Left lobe of liver (tissue), 2 donors: ENCODE measurements at regions not wholly inside any gene's neighbourhood (a gene's known extent, or its start where the extent isn't known, plus 50 kb on each side); places are given as distances from the start of the nearest gene placed in this dataset.
"Not testable (repeated sequence)": the region's sequence is repeated elsewhere in the genome, so short reads cannot be mapped to it uniquely, and the experiment has no call there.

Source experiments
- ATAC-seq: fragments of 200-7000 bp; cut with Tn5 transposase; one replicate; pipeline ENCODE4 v1.9.1; 2020; ENCODE audit warnings: mild to moderate bottlenecking, moderate library complexity
- DNase-seq: peaks from one replicate; pipeline ENCODE4 v3.0.0-alpha.2; 2020; ENCODE audit warnings: low spot score
- donor health status: DM: no; HTN: no; CAD: no; lungs with moderate emphysema.
- donor health status: DM: no; HTN: yes; CAD: no.

GRCh38 chr15:98312913-98313312 lies 335.4 kb upstream of the IGF1R start:
- ATAC-seq = no peak
- no peak for DNase-seq

DNA sequence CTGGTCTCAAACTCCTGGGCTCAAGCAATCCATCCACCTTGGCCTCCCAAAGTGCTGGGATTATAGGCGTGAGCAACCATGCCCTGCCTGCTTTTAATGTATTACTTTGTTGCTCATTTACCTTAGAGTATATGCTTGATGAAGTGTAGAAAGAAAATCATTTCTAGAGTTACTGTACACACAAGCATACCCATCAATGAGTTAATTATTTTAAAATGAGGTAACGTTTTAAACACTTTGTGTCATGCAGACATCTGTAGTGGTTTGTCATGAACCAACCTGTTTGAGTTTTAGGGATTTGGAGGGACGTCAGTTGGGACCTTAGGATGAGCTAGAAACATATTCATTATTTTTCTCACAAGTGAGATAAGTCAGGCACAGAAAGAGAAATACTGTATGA lies 332.4 kb upstream of the IGF1R start:
- DNase-seq (no peak), ATAC-seq (no peak)

- ATAC-seq (no peak), DNase-seq (no peak)
Observed at GRCh38 chr15:98321896-98322295, 326.4 kb upstream of the IGF1R start.

DNA sequence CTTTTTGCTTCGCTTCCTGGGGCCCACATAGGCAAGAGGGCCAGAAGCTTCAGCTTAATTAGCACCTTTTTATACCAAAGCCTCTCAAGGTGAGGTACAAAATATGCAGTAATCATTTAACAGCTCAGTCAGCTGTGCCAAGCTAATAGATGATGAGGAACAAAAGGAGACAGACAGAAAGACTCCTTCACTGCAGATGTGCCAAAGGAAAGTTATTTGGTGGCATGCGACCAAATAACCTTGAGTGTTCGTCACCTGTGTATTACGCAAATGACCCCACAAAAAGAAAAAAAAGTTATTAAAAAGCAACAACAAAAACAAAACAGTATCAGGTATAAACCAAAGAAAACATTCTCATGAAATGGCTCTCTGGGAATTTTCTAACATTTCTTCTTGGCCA lies 325.8 kb upstream of the IGF1R start:
- ATAC-seq (no peak), DNase-seq (no peak)

GRCh38 chr15:98324341-98324970 lies 323.9 kb upstream of the IGF1R start:
- DNase-seq = no peak

DNA sequence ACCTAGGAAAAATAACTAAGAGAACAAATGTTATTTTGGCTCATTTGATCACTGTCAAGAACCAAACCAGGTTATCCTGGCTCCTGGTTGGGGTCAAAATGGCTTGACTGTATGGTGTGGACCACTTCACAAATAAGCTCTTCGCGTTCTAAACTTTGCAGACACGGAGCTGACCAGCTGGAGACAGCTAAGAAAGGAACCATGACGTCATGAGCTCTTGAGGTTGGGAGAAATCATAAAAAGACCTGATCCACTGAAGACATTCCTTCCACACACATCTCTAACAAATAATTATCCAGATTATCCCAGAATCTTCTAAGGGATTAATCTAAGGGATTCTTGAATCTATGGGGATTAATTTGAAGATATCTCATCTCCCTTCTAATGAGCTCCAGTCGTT lies 321.5 kb upstream of the IGF1R start:
- ATAC-seq (no peak), DNase-seq (no peak)

More at GRCh38 chr15:98324341-98324970, 323.9 kb upstream of the IGF1R start:
- ATAC-seq = no peak

- ATAC-seq (no peak), DNase-seq (no peak)
Observed at GRCh38 chr15:98330258-98330657, 318.1 kb upstream of the IGF1R start.

DNA sequence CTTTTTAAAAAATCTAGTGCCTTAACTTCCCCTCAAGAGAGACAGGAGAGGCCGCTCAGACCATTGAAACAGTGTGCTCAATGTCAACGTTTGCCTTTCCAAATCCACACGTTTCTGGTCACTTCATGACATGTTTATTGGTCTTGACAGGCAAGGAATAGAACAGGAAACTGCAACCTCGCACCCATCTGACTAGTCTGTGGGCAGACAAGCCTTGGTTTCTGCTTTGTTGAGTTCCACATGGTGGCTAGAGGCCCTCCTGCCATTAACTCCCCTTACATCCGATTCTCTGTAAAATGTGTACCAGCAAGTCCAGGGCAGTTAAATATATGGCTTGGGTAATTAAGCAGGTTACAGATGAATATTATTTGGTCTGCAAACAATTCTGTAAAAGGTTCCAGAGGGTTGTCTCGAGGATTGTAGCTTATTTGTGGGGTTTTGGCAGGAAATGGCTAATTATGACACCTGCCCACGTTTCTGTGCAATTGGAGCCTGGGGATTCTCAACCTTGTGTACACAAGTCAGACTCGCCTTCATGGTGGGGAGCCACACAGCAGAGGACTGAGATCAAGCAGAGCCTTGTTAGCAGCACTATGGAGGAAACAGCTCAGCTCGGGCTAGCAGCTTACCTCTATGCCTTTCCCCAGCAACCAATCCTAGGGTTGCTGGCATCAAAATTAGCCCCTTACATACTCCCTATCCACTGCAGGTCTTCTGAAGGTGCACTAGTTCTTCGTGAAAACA lies 317.5 kb upstream of the IGF1R start:
- no peak for DNase-seq
- no peak for ATAC-seq

DNA sequence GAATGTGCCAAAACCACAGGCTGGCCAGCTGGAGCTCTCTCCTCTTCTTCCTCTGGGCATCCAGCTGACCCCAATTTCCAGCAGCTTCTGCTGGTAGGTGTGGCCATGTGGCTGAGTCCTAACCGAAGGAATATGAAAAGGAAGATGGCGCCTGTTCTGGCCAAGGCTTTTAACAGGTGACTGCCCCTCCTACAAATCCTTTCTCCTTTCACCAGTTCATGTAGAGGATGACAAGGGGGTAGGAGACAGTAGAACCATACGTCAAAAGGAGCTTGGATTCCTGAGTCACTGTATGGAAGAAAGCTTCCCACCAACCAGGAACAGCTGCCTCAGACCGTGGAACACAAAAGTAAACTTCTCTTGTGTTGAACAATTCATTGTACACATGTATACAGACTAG lies 316.7 kb upstream of the IGF1R start:
- DNase-seq (no peak), ATAC-seq (no peak)

DNA sequence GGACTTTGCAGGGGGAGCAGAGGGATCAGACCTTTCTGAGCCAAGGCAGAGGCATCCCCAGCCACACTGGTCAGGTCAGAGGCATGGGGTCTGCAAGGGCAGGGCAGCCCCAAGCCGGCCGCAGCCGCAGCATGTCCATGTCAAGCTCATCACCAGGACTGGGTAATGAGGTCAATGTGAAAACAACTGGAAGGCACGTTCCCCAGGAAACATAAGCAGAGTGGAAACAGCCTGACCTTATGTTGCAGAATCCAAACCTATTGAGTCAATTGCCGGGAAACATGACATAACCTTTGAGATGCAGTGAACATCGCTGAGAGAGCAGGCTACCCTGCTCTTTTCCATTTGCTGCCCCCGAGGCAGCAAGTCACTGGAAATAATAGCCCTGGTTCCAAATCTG lies 315.1 kb upstream of the IGF1R start:
- DNase-seq = no peak

GRCh38 chr15:98342911-98343310 lies 305.4 kb upstream of the IGF1R start:
- no peak for DNase-seq
- ATAC-seq = no peak

More for the DNA sequence above, 315.1 kb upstream of the IGF1R start:
- ATAC-seq = no peak

GRCh38 chr15:98344591-98344990 lies 303.7 kb upstream of the IGF1R start:
- DNase-seq = no peak
- no peak for ATAC-seq

DNA sequence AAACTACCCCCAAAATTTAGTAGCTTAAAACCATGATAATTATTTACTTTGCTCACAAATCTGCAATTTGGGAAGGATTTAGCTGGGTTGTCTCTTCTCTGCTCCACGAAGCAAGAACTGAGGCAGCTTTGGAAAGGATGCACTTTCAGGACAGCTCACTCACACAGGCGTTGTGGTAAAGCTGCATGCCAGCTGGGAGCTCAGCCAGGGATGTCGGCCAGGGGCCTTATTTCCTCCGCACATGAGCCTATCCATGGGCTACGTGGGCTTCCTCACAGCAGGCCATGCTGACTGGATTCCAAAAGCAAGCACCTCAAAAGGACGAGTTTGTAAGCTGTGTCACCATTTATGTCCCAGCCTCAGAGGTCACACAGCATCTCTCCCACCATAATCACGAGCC lies 301.3 kb upstream of the IGF1R start:
- DNase-seq = no peak
- no peak for ATAC-seq

DNA sequence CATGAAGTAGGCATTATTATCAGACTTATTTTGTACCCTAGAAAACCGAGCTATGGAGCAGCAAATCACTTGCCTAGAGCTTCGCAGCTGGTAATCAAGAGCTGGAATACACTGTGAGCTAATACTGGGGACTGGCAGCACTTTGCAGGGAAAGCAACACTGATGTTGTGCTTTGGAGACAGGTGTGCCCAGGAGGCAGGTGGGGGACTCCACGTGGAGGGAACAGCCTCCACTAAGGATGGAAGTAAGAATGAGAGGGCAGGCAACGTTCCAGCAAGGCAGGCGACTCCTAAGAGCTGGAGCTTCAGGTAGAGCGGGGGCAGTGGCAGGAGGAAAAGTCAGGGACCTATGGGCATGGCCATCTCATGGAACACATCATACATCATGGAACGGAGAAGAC lies 300.5 kb upstream of the IGF1R start:
- no peak for ATAC-seq
- DNase-seq = no peak

GRCh38 chr15:98350276-98350675 lies 298.1 kb upstream of the IGF1R start:
- ATAC-seq (no peak), DNase-seq (no peak)

GRCh38 chr15:98358274-98358673 lies 290.1 kb upstream of the IGF1R start:
- DNase-seq, ATAC-seq: not testable (repeated sequence)

- DNase-seq (no peak), ATAC-seq (no peak)
Observed at GRCh38 chr15:98358971-98359370, 289.4 kb upstream of the IGF1R start.

DNA sequence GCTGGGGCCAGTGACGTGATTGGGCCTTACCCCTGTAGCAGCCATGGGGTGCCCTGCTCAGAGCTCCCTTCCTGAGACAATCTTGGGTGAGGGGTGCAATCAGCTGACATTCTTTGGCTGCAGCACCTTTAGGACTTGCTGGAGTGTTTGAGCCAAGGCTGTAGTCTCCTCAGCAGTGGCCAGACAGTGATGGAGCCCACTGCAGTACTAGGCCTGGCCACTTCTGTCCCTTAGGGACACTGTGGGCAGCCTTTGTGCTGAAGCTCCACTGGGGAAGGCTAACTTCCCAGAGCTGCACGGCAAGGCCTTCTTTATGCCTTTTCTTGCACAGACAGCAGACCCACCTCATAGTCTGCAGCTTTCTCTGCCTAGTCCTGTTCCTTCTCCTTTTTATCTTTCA lies 284.9 kb upstream of the IGF1R start:
- ATAC-seq = no peak

GRCh38 chr15:98363955-98364354 lies 284.4 kb upstream of the IGF1R start:
- ATAC-seq = no peak
- no peak for DNase-seq

More for the DNA sequence above, 284.9 kb upstream of the IGF1R start:
- no peak for DNase-seq

DNA sequence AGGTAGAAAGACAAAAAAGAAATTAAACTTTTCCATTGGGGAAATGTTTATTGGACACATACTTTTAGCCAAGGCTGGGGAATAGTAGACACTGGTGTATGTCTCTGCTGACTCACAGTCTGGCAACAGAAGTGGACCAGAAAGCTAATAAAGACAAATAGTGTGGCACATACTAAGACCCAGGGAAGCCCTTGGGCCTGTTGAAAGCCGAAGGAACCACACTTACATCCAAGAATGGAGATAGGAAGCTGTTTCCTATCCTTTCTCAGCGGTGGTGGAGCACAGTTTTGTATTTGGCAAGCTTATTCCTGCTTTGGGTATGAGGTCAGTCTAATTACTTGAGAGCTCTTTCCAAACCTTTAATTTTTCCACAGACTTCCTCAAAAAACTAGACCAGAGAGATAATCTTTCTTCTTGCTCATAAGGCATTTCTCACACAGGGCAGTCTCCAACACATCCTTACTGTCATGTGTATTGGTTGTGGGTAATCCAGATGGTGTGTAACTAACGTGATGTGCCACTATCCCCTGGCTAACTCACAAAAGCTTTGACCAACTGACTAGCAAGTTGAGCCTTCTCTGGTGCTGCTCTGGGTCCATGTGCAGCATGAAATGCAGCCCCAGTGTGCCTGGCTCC lies 279.1 kb upstream of the IGF1R start:
- no peak for DNase-seq
- no peak for ATAC-seq

DNA sequence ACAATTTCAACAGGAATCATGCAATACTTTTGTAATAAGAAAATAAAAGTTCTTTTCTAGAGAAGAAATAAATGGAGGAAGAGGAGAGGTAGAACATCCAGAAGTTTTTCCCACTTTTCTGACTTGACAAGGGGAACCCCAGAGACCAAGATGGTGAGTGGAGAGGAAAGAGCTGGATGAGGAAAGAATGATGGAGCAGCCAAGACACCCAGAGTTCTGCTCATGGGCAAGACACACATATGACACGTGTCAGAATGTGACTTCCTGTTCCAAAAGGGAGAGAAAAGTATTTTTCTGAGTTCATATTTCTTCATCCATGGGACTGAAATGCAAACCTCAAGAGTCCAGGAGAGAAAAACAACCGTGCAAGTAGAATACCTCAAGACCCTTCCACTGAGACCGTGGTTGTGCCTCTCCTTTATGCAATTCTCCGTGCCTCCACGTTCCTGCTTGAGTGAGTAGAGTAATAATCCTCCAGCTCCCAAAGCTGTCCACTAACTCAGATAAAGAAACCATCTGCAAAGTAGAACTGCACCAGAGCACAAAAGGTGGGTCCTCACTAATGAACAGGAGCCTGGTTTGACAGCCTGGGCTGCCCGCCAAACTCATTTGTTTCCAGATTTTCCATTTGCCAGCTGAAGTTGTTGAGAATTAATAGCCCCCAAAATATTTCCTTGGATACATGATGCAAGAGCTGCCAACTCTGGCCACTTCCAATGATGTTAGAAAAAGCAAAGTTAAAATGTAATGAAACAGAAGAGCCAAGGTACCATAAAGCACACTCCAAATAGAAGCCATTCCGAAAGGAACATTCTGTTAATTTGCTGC lies 272.6 kb upstream of the IGF1R start:
- DNase-seq (no peak), ATAC-seq (no peak)
